ENCODE measurements at regions not wholly inside any gene's neighbourhood (a gene's known extent, or its start where the extent isn't known, plus 50 kb on each side); places are given as distances from the start of the nearest gene placed in this dataset.

GRCh38 chr12:67436230-67436629 is 167.1 kb downstream of the CAND1 start:
- no peak for TF ChIP-seq SUZ12 (IDR thresholded peaks at IDR 0.05; ENCODE audit: extremely low read depth, insufficient read depth, insufficient read length)
- no peak for TF ChIP-seq YY1 (IDR thresholded peaks at IDR 0.05; ENCODE audit: insufficient read depth, insufficient read length)
